WTC11 (cell line): ENCODE measurements at regions not wholly inside any gene's neighbourhood (a gene's known extent, or its start where the extent isn't known, plus 50 kb on each side); places are given as distances from the start of the nearest gene placed in this dataset.
"Not testable (repeated sequence)": the region's sequence is repeated elsewhere in the genome, so short reads cannot be mapped to it uniquely, and the experiment has no call there.

Source experiments
- ATAC-seq: fragments of 200-7000 bp; cut with Tn5 transposase; 2 replicates; pipeline ENCODE4 v1.10.0; 2021; ENCODE audit warnings: mild to moderate bottlenecking, moderate library complexity
- CTCF ChIA-PET: fragments of 300-600 bp; sonication (Branson Sonifier 250); formaldehyde crosslinking; loops from one replicate; lab custom pipeline; 2021; ENCODE audit warnings: antibody characterized with exemption; lab: Charles Lee
- POLR2A ChIA-PET: fragments of 350-600 bp; sonication (Branson Sonifier 250); formaldehyde crosslinking; loops from one replicate; lab custom pipeline; 2021; ENCODE audit warnings: antibody characterized with exemption; lab: Charles Lee
- DNase-seq: peaks from one replicate; pipeline ENCODE4 v3.0.0; 2021; ENCODE audit warnings: low spot score
- H3K27ac Mint-ChIP-seq: 2 replicates; pipeline ENCODE4 v1.8.0; 2021; ENCODE audit warnings: mixed read lengths
- H3K27me3 Mint-ChIP-seq: 2 replicates; pipeline ENCODE4 v1.8.0; 2021; ENCODE audit warnings: low read depth, mild to moderate bottlenecking, moderate library complexity, mixed read lengths
- H3K36me3 Mint-ChIP-seq: 2 replicates; pipeline ENCODE4 v1.8.0; 2021; ENCODE audit warnings: mixed read lengths
- H3K4me1 Mint-ChIP-seq: 2 replicates; pipeline ENCODE4 v1.8.0; 2022; ENCODE audit warnings: mixed read lengths
- H3K4me3 Mint-ChIP-seq: 2 replicates; pipeline ENCODE4 v1.8.0; 2021; ENCODE audit warnings: mild to moderate bottlenecking, moderate library complexity, mixed read lengths
- H3K9me3 Mint-ChIP-seq: 2 replicates; pipeline ENCODE4 v1.8.0; 2021; ENCODE audit warnings: mixed read lengths

GRCh38 chr2:5637051-5637450 is 55.1 kb upstream of the SOX11 start:
- H3K4me1 Mint-ChIP-seq, CTCF ChIA-PET, H3K4me3 Mint-ChIP-seq, DNase-seq, H3K27ac Mint-ChIP-seq, ATAC-seq, H3K27me3 Mint-ChIP-seq, POLR2A ChIA-PET: not testable (repeated sequence)
- H3K36me3 Mint-ChIP-seq, result peaks cover 15% of the 10 kb centered on the region
- peaks cover 24% of the 10 kb centered on the region for H3K9me3 Mint-ChIP-seq
